Neural progenitor cell (in vitro differentiated cells): ENCODE measurements at regions not wholly inside any gene's neighbourhood (a gene's known extent, or its start where the extent isn't known, plus 50 kb on each side); places are given as distances from the start of the nearest gene placed in this dataset.

Experiments used
- DNase-seq: peaks from one replicate; pipeline ENCODE4 v3.0.0-alpha.2; 2016; ENCODE audit warnings: low spot score
- H2AFZ ChIP-seq: fragments of 200-600 bp; sonication (generic); replicated peaks from 2 replicates; pipeline ENCODE4 v1.6.1; 2016; ENCODE audit warnings: antibody characterized with exemption
- H3F3A ChIP-seq: fragments of 200-600 bp; sonication (generic); 2 replicates; pipeline ENCODE4 v1.6.1; 2016; ENCODE audit warnings: antibody characterized with exemption, low read depth
- H3K27ac ChIP-seq: fragments of 200-600 bp; sonication (generic); 2 replicates; pipeline ENCODE4 v1.5.1; 2016; ENCODE audit warnings: mild to moderate bottlenecking
- H3K27me3 ChIP-seq: fragments of 200-600 bp; sonication (generic); 2 replicates; pipeline ENCODE4 v1.6.1; 2016; ENCODE audit warnings: mild to moderate bottlenecking, moderate library complexity
- H3K36me3 ChIP-seq: fragments of 200-600 bp; sonication (generic); 2 replicates; pipeline ENCODE4 v1.5.1; 2016
- H3K4me1 ChIP-seq: fragments of 200-600 bp; sonication (generic); 2 replicates; pipeline ENCODE4 v1.6.1; 2016; ENCODE audit warnings: mixed run types
- H3K4me2 ChIP-seq: fragments of 200-600 bp; sonication (generic); 2 replicates; pipeline ENCODE4 v1.6.1; 2016
- H3K4me3 ChIP-seq: fragments of 200-600 bp; sonication (generic); 2 replicates; pipeline ENCODE4 v1.5.1; 2016
- H3K79me2 ChIP-seq: fragments of 200-600 bp; sonication (generic); 2 replicates; pipeline ENCODE4 v1.6.1; 2016; ENCODE audit warnings: low read depth
- H3K9ac ChIP-seq: fragments of 200-600 bp; sonication (generic); 2 replicates; pipeline ENCODE4 v1.6.1; 2016
- H3K9me3 ChIP-seq: fragments of 200-600 bp; sonication (generic); 2 replicates; pipeline ENCODE4 v1.5.1; 2016; ENCODE audit warnings: low read depth
- H4K20me1 ChIP-seq: fragments of 200-600 bp; sonication (generic); 2 replicates; pipeline ENCODE4 v1.6.1; 2016; ENCODE audit warnings: low read depth
- H3K27ac Mint-ChIP-seq: 3 replicates; pipeline ENCODE4 v1.8.0; 2021; ENCODE audit warnings: mixed read lengths
- H3K27me3 Mint-ChIP-seq: 2 replicates; pipeline ENCODE4 v1.8.0; 2022; ENCODE audit warnings: low read depth, mild to moderate bottlenecking, inconsistent platforms, moderate library complexity, mixed read lengths; ENCODE audit not compliant: insufficient read depth
- H3K36me3 Mint-ChIP-seq: 3 replicates; pipeline ENCODE4 v1.8.0; 2021; ENCODE audit warnings: mixed read lengths
- H3K4me1 Mint-ChIP-seq: 3 replicates; pipeline ENCODE4 v1.8.0; 2021; ENCODE audit warnings: mixed read lengths
- H3K4me3 Mint-ChIP-seq: 3 replicates; pipeline ENCODE4 v1.8.0; 2021; ENCODE audit warnings: mild to moderate bottlenecking, moderate library complexity, mixed read lengths
- H3K9me3 Mint-ChIP-seq: 3 replicates; pipeline ENCODE4 v1.8.0; 2020; ENCODE audit warnings: mixed read lengths
- EZH2 ChIP-seq: fragments of 200-600 bp; sonication (generic); IDR thresholded peaks from 2 replicates; pipeline ENCODE4 v1.6.1; 2017; ENCODE audit warnings: antibody characterized with exemption, mild to moderate bottlenecking, moderate library complexity
- EZH2phosphoT487 ChIP-seq: fragments of 200-600 bp; sonication (generic); IDR thresholded peaks from 2 replicates; pipeline ENCODE4 v1.6.1; 2017; ENCODE audit warnings: antibody characterized with exemption
- TF ChIP-seq, protein P1 (sequence below): fragments of 200-600 bp; sonication (generic); IDR thresholded peaks from 2 replicates; pipeline ENCODE4 v1.5.1; 2017; ENCODE audit warnings: antibody characterized with exemption, mild to moderate bottlenecking

DNA sequence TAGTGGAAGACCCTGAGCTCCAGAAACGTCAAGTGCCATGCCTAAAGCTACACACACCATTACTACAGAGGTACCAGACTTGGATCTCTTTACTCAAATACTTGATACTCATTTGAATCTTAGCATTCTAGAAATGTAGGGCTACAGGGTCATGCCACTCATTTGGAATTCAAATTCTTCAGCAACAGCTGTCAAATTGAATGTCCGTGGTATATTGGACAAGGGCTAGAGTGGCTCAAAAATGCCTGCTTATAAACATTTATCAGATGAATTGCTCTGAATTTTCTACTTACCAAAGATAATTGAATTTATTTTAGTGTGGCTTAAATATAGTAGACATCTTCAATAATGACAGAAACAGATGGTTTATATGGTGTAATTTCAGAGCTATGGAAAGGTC, 669.7 kb downstream of the SLC4A3 start:
- no peak overlapping the region for H3K4me3 Mint-ChIP-seq
- H3K9me3 Mint-ChIP-seq, result peaks cover 8% of the 10 kb centered on the region
- H2AFZ ChIP-seq, result no peak overlapping the region
- H3K4me1 Mint-ChIP-seq, result peaks cover 13% of the 10 kb centered on the region
- no peak overlapping the region for H3K4me3 ChIP-seq
- H3K36me3 ChIP-seq, result no peaks in the 10 kb centered on the region
- no peaks in the 10 kb centered on the region for H3F3A ChIP-seq
- no peaks in the 10 kb centered on the region for H3K9me3 ChIP-seq
- no peaks in the 10 kb centered on the region for H3K27me3 ChIP-seq
- H3K4me1 ChIP-seq, result peaks cover 10% of the 10 kb centered on the region
- H3K4me2 ChIP-seq, result no peak overlapping the region
- H3K27ac ChIP-seq, result no peak overlapping the region
- H3K79me2 ChIP-seq, result no peaks in the 10 kb centered on the region
- no peak overlapping the region for H3K9ac ChIP-seq
- no peaks in the 10 kb centered on the region for H4K20me1 ChIP-seq
- H3K36me3 Mint-ChIP-seq, result no peaks in the 10 kb centered on the region
- H3K27ac Mint-ChIP-seq, result no peak overlapping the region
- H3K27me3 Mint-ChIP-seq, result peaks cover 2% of the 10 kb centered on the region
- no peak for DNase-seq
- TF ChIP-seq EZH2, result no peak
- no peak for TF ChIP-seq EZH2phosphoT487
- TF ChIP-seq, protein P1, sequence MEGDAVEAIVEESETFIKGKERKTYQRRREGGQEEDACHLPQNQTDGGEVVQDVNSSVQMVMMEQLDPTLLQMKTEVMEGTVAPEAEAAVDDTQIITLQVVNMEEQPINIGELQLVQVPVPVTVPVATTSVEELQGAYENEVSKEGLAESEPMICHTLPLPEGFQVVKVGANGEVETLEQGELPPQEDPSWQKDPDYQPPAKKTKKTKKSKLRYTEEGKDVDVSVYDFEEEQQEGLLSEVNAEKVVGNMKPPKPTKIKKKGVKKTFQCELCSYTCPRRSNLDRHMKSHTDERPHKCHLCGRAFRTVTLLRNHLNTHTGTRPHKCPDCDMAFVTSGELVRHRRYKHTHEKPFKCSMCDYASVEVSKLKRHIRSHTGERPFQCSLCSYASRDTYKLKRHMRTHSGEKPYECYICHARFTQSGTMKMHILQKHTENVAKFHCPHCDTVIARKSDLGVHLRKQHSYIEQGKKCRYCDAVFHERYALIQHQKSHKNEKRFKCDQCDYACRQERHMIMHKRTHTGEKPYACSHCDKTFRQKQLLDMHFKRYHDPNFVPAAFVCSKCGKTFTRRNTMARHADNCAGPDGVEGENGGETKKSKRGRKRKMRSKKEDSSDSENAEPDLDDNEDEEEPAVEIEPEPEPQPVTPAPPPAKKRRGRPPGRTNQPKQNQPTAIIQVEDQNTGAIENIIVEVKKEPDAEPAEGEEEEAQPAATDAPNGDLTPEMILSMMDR, result no peak

DNA sequence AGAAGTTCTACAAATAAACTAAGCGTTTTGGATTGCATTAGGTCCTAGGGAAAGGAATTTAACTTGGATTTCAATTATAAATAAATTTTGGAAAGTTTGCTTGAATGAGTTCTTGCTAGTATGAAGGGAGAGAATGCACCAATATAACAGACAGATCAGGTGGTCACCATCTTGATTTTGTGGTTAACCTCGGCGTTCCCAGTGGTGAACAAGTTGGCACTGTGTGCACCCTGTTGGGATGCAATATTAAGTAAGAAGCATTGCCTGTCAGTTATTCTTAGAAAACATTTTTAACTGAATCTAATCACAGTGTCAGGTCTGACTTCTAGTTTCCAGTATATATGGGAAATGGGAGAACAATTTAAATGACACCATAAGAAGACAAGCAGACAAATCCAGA, 673.4 kb downstream of the SLC4A3 start:
- H3K36me3 ChIP-seq, result no peaks in the 10 kb centered on the region
- H3K27me3 ChIP-seq, result no peaks in the 10 kb centered on the region
- no peak overlapping the region for H3K4me3 ChIP-seq
- H3K9me3 ChIP-seq, result no peaks in the 10 kb centered on the region
- Mint-ChIP-seq H3K27me3 (peaks cover 2% of the 10 kb centered on the region), H3K36me3 (no peaks in the 10 kb centered on the region), H3K27ac (no peak overlapping the region), H3K4me1 (peaks cover 22% of the 10 kb centered on the region), H3K4me3 (no peak overlapping the region), H3K9me3 (no peaks in the 10 kb centered on the region)
- TF ChIP-seq EZH2, result no peak
- TF ChIP-seq EZH2phosphoT487, result no peak
- TF ChIP-seq, protein P1, result no peak
- H3K4me2 ChIP-seq, result no peak overlapping the region
- H3K27ac ChIP-seq, result no peak overlapping the region
- H3K9ac ChIP-seq, result no peak overlapping the region
- H2AFZ ChIP-seq, result no peak overlapping the region
- peaks cover 10% of the 10 kb centered on the region for H3K4me1 ChIP-seq
- DNase-seq, result no peak
- no peaks in the 10 kb centered on the region for H3K79me2 ChIP-seq
- H3F3A ChIP-seq, result no peaks in the 10 kb centered on the region
- no peaks in the 10 kb centered on the region for H4K20me1 ChIP-seq

DNA sequence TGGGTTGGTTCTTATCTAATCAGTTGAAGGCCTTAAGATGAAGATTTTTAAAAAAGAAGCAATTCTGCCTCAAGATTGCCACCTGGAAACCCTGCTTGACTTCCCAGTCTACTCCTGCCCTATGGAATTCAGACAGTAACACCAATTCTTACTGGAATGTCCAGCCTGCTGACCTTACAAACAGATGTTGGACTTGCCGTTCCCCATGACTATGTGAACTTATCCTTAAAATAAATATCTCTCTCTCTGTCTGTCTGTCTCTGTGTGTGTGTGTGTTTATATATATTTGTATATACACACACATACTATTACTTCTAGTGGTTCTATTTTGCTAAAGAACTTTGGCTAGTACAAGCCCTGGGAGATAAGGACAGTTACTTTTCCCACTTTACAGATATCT, 675.3 kb downstream of the SLC4A3 start:
- H3K36me3 ChIP-seq, result no peaks in the 10 kb centered on the region
- no peak overlapping the region for H3K4me3 ChIP-seq
- no peaks in the 10 kb centered on the region for H3F3A ChIP-seq
- DNase-seq, result no peak
- H3K4me3 Mint-ChIP-seq, result no peak overlapping the region
- H3K27ac ChIP-seq, result no peak overlapping the region
- no peaks in the 10 kb centered on the region for H4K20me1 ChIP-seq
- peaks cover 4% of the 10 kb centered on the region for H3K4me1 ChIP-seq
- no peaks in the 10 kb centered on the region for H3K9me3 Mint-ChIP-seq
- H3K9me3 ChIP-seq, result no peaks in the 10 kb centered on the region
- no peak overlapping the region for H3K4me2 ChIP-seq
- no peak overlapping the region for H3K9ac ChIP-seq
- peaks cover 2% of the 10 kb centered on the region for H3K27me3 Mint-ChIP-seq
- H3K36me3 Mint-ChIP-seq, result no peaks in the 10 kb centered on the region
- H3K27ac Mint-ChIP-seq, result no peak overlapping the region
- H2AFZ ChIP-seq, result no peak overlapping the region
- TF ChIP-seq, protein P1, result no peak
- TF ChIP-seq EZH2phosphoT487 (no peak), EZH2 (no peak)
- peaks cover 13% of the 10 kb centered on the region for H3K4me1 Mint-ChIP-seq
- H3K27me3 ChIP-seq, result no peaks in the 10 kb centered on the region
- H3K79me2 ChIP-seq, result no peaks in the 10 kb centered on the region
